GM12878 (cell line): ENCODE measurements at regions not wholly inside any gene's neighbourhood (a gene's known extent, or its start where the extent isn't known, plus 50 kb on each side); places are given as distances from the start of the nearest gene placed in this dataset.
A peak's percentile ranks its signal among the peaks of the same experiment; 100 is the strongest.

ENCODE experiments used
- ASH2L ChIP-seq: fragments of 300-600, 200-600 bp; sonication (generic); IDR thresholded peaks from 2 replicates; pipeline ENCODE4 v1.6.1; 2017; ENCODE audit warnings: low read depth, mild to moderate bottlenecking, borderline replicate concordance
- ATF3 ChIP-seq: IDR thresholded peaks from 2 replicates; pipeline ENCODE4 v1.6.1; 2011; ENCODE audit warnings: low read depth, mild to moderate bottlenecking, low read length, moderate library complexity, borderline replicate concordance; ENCODE audit errors: extremely low read depth
- ATF7 ChIP-seq: fragments of 450-650 bp; IDR thresholded peaks from 2 replicates; pipeline ENCODE4 v1.6.1; 2016; ENCODE audit warnings: low read depth, mild to moderate bottlenecking
- BMI1 ChIP-seq: fragments of 450-650 bp; IDR thresholded peaks from 2 replicates; pipeline ENCODE4 v1.6.1; 2016; ENCODE audit warnings: mild to moderate bottlenecking, moderate library complexity, borderline replicate concordance
- CEBPB ChIP-seq, 2 experiments: fragments of 150-350 bp in 1 of 2; IDR thresholded peaks; 2 replicates each; pipeline ENCODE4 v1.6.1; 2012 to 2014; ENCODE audit warnings: low read depth in 2 of 2, low read length in 2 of 2, borderline replicate concordance in 1 of 2, inconsistent platforms in 1 of 2
- HDGF ChIP-seq: fragments of 450-650 bp; IDR thresholded peaks from 2 replicates; pipeline ENCODE4 v1.6.1; 2016; ENCODE audit warnings: antibody characterized with exemption
- NFIC ChIP-seq: IDR thresholded peaks from 2 replicates; pipeline ENCODE4 v1.6.1; 2012; ENCODE audit warnings: low read depth, mild to moderate bottlenecking, inconsistent platforms, low read length, moderate library complexity
- POLR2AphosphoS2 ChIP-seq: IDR thresholded peaks from 2 replicates; pipeline ENCODE4 v1.6.1; 2011; ENCODE audit warnings: low read depth, mild to moderate bottlenecking, low read length, improper control_type of control experiment, moderate library complexity
- RB1 ChIP-seq: fragments of 450-650 bp; formaldehyde crosslinking; IDR thresholded peaks from 2 replicates; pipeline ENCODE4 v1.6.1; 2017; ENCODE audit warnings: mild to moderate bottlenecking, borderline replicate concordance
- RBBP5 ChIP-seq: fragments of 200-600 bp; sonication (generic); conservative IDR thresholded peaks from 2 replicates; pipeline ENCODE4 v1.6.1; 2016
- TAF1 ChIP-seq: IDR thresholded peaks from 2 replicates; pipeline ENCODE4 v1.6.1; 2011; ENCODE audit warnings: mild to moderate bottlenecking, low read depth, low read length, borderline replicate concordance
- TCF12 ChIP-seq: IDR thresholded peaks from 2 replicates; pipeline ENCODE4 v1.6.1; 2011; ENCODE audit warnings: low read depth, mild to moderate bottlenecking, low read length
- USF2 ChIP-seq: IDR thresholded peaks from 2 replicates; pipeline ENCODE4 v1.6.1; 2011; ENCODE audit warnings: low read depth, low read length, improper control_type of control experiment, borderline replicate concordance
- ZBTB11 ChIP-seq: fragments of 450-650 bp; formaldehyde crosslinking; IDR thresholded peaks from 2 replicates; pipeline ENCODE4 v1.5.0; 2022; ENCODE audit warnings: mild to moderate bottlenecking, missing genetic modification characterization
- TF ChIP-seq, protein P1 (sequence below): IDR thresholded peaks from 2 replicates; pipeline ENCODE4 v1.6.1; 2012; ENCODE audit warnings: low read depth, low read length, improper control_type of control experiment
- TF ChIP-seq, protein P2 (sequence below): fragments of 450-650 bp; conservative IDR thresholded peaks from 2 replicates; pipeline ENCODE4 v1.6.1; 2017; ENCODE audit warnings: mild to moderate bottlenecking, moderate library complexity
- TF ChIP-seq, protein P3 (sequence below): fragments of 450-650 bp; IDR thresholded peaks from 2 replicates; pipeline ENCODE4 v1.6.1; 2017; ENCODE audit warnings: mild to moderate bottlenecking, moderate library complexity

- TF ChIP-seq ATF3 (no peak), USF2 (no peak), HDGF (no peak), ZBTB11 (no peak), ASH2L (no peak), RB1 (no peak), RBBP5 (no peak), POLR2AphosphoS2 (no peak), NFIC (no peak), TAF1 (no peak), BMI1 (peak; percentile 62; the same call in 1 of the 2 replicates), CEBPB (IDR thresholded peaks at IDR 0.05; ENCODE audit: borderline replicate concordance in 1 of 2, low read depth in 2 of 2, low read length in 2 of 2) (no peak), ATF7 (peak; percentile 62), TCF12 (no peak)
- TF ChIP-seq, protein P1, sequence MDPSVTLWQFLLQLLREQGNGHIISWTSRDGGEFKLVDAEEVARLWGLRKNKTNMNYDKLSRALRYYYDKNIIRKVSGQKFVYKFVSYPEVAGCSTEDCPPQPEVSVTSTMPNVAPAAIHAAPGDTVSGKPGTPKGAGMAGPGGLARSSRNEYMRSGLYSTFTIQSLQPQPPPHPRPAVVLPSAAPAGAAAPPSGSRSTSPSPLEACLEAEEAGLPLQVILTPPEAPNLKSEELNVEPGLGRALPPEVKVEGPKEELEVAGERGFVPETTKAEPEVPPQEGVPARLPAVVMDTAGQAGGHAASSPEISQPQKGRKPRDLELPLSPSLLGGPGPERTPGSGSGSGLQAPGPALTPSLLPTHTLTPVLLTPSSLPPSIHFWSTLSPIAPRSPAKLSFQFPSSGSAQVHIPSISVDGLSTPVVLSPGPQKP = no peak; the same call in 1 of the 2 replicates
- TF ChIP-seq, protein P2, sequence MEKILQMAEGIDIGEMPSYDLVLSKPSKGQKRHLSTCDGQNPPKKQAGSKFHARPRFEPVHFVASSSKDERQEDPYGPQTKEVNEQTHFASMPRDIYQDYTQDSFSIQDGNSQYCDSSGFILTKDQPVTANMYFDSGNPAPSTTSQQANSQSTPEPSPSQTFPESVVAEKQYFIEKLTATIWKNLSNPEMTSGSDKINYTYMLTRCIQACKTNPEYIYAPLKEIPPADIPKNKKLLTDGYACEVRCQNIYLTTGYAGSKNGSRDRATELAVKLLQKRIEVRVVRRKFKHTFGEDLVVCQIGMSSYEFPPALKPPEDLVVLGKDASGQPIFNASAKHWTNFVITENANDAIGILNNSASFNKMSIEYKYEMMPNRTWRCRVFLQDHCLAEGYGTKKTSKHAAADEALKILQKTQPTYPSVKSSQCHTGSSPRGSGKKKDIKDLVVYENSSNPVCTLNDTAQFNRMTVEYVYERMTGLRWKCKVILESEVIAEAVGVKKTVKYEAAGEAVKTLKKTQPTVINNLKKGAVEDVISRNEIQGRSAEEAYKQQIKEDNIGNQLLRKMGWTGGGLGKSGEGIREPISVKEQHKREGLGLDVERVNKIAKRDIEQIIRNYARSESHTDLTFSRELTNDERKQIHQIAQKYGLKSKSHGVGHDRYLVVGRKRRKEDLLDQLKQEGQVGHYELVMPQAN = no peak
- TF ChIP-seq, protein P3, sequence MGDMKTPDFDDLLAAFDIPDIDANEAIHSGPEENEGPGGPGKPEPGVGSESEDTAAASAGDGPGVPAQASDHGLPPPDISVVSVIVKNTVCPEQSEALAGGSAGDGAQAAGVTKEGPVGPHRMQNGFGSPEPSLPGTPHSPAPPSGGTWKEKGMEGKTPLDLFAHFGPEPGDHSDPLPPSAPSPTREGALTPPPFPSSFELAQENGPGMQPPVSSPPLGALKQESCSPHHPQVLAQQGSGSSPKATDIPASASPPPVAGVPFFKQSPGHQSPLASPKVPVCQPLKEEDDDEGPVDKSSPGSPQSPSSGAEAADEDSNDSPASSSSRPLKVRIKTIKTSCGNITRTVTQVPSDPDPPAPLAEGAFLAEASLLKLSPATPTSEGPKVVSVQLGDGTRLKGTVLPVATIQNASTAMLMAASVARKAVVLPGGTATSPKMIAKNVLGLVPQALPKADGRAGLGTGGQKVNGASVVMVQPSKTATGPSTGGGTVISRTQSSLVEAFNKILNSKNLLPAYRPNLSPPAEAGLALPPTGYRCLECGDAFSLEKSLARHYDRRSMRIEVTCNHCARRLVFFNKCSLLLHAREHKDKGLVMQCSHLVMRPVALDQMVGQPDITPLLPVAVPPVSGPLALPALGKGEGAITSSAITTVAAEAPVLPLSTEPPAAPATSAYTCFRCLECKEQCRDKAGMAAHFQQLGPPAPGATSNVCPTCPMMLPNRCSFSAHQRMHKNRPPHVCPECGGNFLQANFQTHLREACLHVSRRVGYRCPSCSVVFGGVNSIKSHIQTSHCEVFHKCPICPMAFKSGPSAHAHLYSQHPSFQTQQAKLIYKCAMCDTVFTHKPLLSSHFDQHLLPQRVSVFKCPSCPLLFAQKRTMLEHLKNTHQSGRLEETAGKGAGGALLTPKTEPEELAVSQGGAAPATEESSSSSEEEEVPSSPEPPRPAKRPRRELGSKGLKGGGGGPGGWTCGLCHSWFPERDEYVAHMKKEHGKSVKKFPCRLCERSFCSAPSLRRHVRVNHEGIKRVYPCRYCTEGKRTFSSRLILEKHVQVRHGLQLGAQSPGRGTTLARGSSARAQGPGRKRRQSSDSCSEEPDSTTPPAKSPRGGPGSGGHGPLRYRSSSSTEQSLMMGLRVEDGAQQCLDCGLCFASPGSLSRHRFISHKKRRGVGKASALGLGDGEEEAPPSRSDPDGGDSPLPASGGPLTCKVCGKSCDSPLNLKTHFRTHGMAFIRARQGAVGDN = peak; percentile 23; the same call in 1 of the 2 replicates
Measured at GRCh38 chr2:154537024-154537423, 161.5 kb upstream of the KCNJ3 start (continued).
